EL (cell line): ENCODE measurements at regions not wholly inside any gene's neighbourhood (a gene's known extent, or its start where the extent isn't known, plus 50 kb on each side); places are given as distances from the start of the nearest gene placed in this dataset.
A peak's percentile ranks its signal among the peaks of the same experiment; 100 is the strongest.

Source experiments
- DNase-seq: peaks from one replicate; pipeline ENCODE4 v3.0.0-alpha.2; 2016

- peak; percentile 16 for DNase-seq
These were observed 541.3 kb upstream of the BTBD3 start for GRCh38 chr20:11376420-11376819.

GRCh38 chr20:11376998-11377397 is 540.7 kb upstream of the BTBD3 start:
- peak; percentile 45 for DNase-seq

GRCh38 chr20:11377761-11378160 is 539.9 kb upstream of the BTBD3 start:
- DNase-seq: no peak

- DNase-seq: no peak
These were observed 539.4 kb upstream of the BTBD3 start for GRCh38 chr20:11378252-11378651.

- DNase-seq: peak; percentile 39
These were observed 538.3 kb upstream of the BTBD3 start for GRCh38 chr20:11379257-11380011.

GRCh38 chr20:11380283-11380682 is 537.4 kb upstream of the BTBD3 start:
- DNase-seq: no peak

GRCh38 chr20:11387189-11387754 is 530.4 kb upstream of the BTBD3 start:
- DNase-seq: peak; percentile 94

GRCh38 chr20:11389186-11389585 is 528.5 kb upstream of the BTBD3 start:
- DNase-seq: no peak

GRCh38 chr20:11391591-11391990 is 526.1 kb upstream of the BTBD3 start:
- DNase-seq: no peak

GRCh38 chr20:11394145-11394833 is 523.4 kb upstream of the BTBD3 start:
- DNase-seq: peak; percentile 94

GRCh38 chr20:11395581-11395980 is 522.1 kb upstream of the BTBD3 start:
- peak; percentile 25 for DNase-seq

- no peak for DNase-seq
These were observed 515.7 kb upstream of the BTBD3 start for GRCh38 chr20:11401988-11402387.

- DNase-seq: no peak
These were observed 514.0 kb upstream of the BTBD3 start for GRCh38 chr20:11403711-11404110.

- no peak for DNase-seq
These were observed 510.8 kb upstream of the BTBD3 start for GRCh38 chr20:11406877-11407276.

GRCh38 chr20:11409561-11409960 is 508.1 kb upstream of the BTBD3 start:
- DNase-seq: no peak

GRCh38 chr20:11411765-11412164 is 505.9 kb upstream of the BTBD3 start:
- DNase-seq: no peak

- no peak for DNase-seq
These were observed 490.7 kb upstream of the BTBD3 start for GRCh38 chr20:11426948-11427347.

GRCh38 chr20:11429168-11429567 is 488.5 kb upstream of the BTBD3 start:
- peak; percentile 39 for DNase-seq

GRCh38 chr20:11429889-11430519 is 487.7 kb upstream of the BTBD3 start:
- no peak for DNase-seq

GRCh38 chr20:11430652-11431051 is 487.0 kb upstream of the BTBD3 start:
- DNase-seq: no peak

GRCh38 chr20:11431621-11432020 is 486.1 kb upstream of the BTBD3 start:
- peak; percentile 8 for DNase-seq

- DNase-seq: peak; percentile 91
These were observed 485.3 kb upstream of the BTBD3 start for GRCh38 chr20:11432407-11432806.

- no peak for DNase-seq
These were observed 481.4 kb upstream of the BTBD3 start for GRCh38 chr20:11436113-11436905.
